Amniotic epithelial cell (primary cell): ENCODE measurements at regions not wholly inside any gene's neighbourhood (a gene's known extent, or its start where the extent isn't known, plus 50 kb on each side); places are given as distances from the start of the nearest gene placed in this dataset.
"Not testable (repeated sequence)": the region's sequence is repeated elsewhere in the genome, so short reads cannot be mapped to it uniquely, and the experiment has no call there.

ENCODE experiments used
- DNase-seq: peaks from one replicate; pipeline ENCODE4 v3.0.0-alpha.2; 2010; ENCODE audit warnings: low read depth

GRCh38 chr5:104891596-104891995 lies 1329.0 kb upstream of the NUDT12 start:
- no peak for DNase-seq

- DNase-seq: no peak
Measured at GRCh38 chr5:104890767-104891166, 1328.2 kb upstream of the NUDT12 start.

- DNase-seq: peak; percentile 51
Measured at GRCh38 chr5:104859437-104859836, 1296.8 kb upstream of the NUDT12 start.

- not testable (repeated sequence) for DNase-seq
Measured at GRCh38 chr5:104852099-104852498, 1289.5 kb upstream of the NUDT12 start.

GRCh38 chr5:104845541-104845940 lies 1283.0 kb upstream of the NUDT12 start:
- no peak for DNase-seq

GRCh38 chr5:104843822-104844221 lies 1281.2 kb upstream of the NUDT12 start:
- no peak for DNase-seq

- DNase-seq: no peak
Measured at GRCh38 chr5:104840284-104840683, 1277.7 kb upstream of the NUDT12 start.

GRCh38 chr5:104831515-104831914 lies 1268.9 kb upstream of the NUDT12 start:
- DNase-seq: not testable (repeated sequence)

GRCh38 chr5:104821606-104822005 lies 1259.0 kb upstream of the NUDT12 start:
- no peak for DNase-seq

- DNase-seq: peak; percentile 21
Measured at GRCh38 chr5:104817127-104817526, 1254.5 kb upstream of the NUDT12 start.

GRCh38 chr5:104815212-104815611 lies 1252.6 kb upstream of the NUDT12 start:
- DNase-seq: no peak

- peak; percentile 2 for DNase-seq
Measured at GRCh38 chr5:104800440-104801048, 1238.0 kb upstream of the NUDT12 start.

GRCh38 chr5:104793755-104794080 lies 1231.1 kb upstream of the NUDT12 start:
- peak; percentile 12 for DNase-seq

- DNase-seq: peak; percentile 73
Measured at GRCh38 chr5:104793031-104793754, 1230.6 kb upstream of the NUDT12 start.

- no peak for DNase-seq
Measured at GRCh38 chr5:104789366-104789765, 1226.8 kb upstream of the NUDT12 start.

- no peak for DNase-seq
Measured at GRCh38 chr5:104785097-104785496, 1222.5 kb upstream of the NUDT12 start.

GRCh38 chr5:104774372-104774771 lies 1211.8 kb upstream of the NUDT12 start:
- DNase-seq: no peak

- DNase-seq: no peak
Measured at GRCh38 chr5:104764197-104764596, 1201.6 kb upstream of the NUDT12 start.

- DNase-seq: no peak
Measured at GRCh38 chr5:104763216-104763615, 1200.6 kb upstream of the NUDT12 start.

GRCh38 chr5:104757915-104758314 lies 1195.3 kb upstream of the NUDT12 start:
- no peak for DNase-seq

GRCh38 chr5:104755806-104756205 lies 1193.2 kb upstream of the NUDT12 start:
- DNase-seq: no peak

GRCh38 chr5:104754311-104754995 lies 1191.9 kb upstream of the NUDT12 start:
- DNase-seq: no peak

GRCh38 chr5:104751969-104752368 lies 1189.4 kb upstream of the NUDT12 start:
- DNase-seq: no peak
